Large intestine (tissue), 3 donors: ENCODE measurements at regions not wholly inside any gene's neighbourhood (a gene's known extent, or its start where the extent isn't known, plus 50 kb on each side); places are given as distances from the start of the nearest gene placed in this dataset.
"Not testable (repeated sequence)": the region's sequence is repeated elsewhere in the genome, so short reads cannot be mapped to it uniquely, and the experiment has no call there.

Source experiments
- DNase-seq, 2 donors: peaks; one replicate each; pipeline versions ENCODE4 v3.0.0 to v3.0.0-alpha.2; 2013
- H3K27ac ChIP-seq: one replicate; pipeline ENCODE4 v1.5.1; 2013; ENCODE audit warnings: low read length
- H3K27me3 ChIP-seq: 2 replicates; pipeline ENCODE4 v1.6.1; 2013; ENCODE audit warnings: low read length; ENCODE audit not compliant: control insufficient read depth, insufficient read depth
- H3K36me3 ChIP-seq: 2 replicates; pipeline ENCODE4 v1.6.1; 2013; ENCODE audit warnings: low read length; ENCODE audit not compliant: control insufficient read depth, insufficient read depth
- H3K4me1 ChIP-seq: one replicate; pipeline ENCODE4 v1.6.1; 2013; ENCODE audit warnings: low read length; ENCODE audit not compliant: control insufficient read depth, insufficient read depth
- H3K4me3 ChIP-seq: one replicate; pipeline ENCODE4 v1.5.1; 2013; ENCODE audit warnings: low read length
- H3K9me3 ChIP-seq: one replicate; pipeline ENCODE4 v1.6.1; 2013; ENCODE audit warnings: mild to moderate bottlenecking, low read depth, low read length, moderate library complexity; ENCODE audit not compliant: control insufficient read depth
- WGBS: methylation state at CpG from one replicate; pipeline ENCODE4 v1.1.5; 2013; ENCODE audit warnings: low lambda C conversion rate; ENCODE audit not compliant: insufficient coverage; 5-methylcytosine and 5-hydroxymethylcytosine counted together

GRCh38 chrY:26372480-26372879 is 750.6 kb downstream of the CDY1 start:
- not testable (repeated sequence) for H3K4me1 ChIP-seq, H3K27me3 ChIP-seq, H3K9me3 ChIP-seq, H3K27ac ChIP-seq, H3K36me3 ChIP-seq, DNase-seq, H3K4me3 ChIP-seq
- WGBS: no CpG with 5 or more reads among the region's 1 CpG

GRCh38 chrY:26408671-26409328 is 786.9 kb downstream of the CDY1 start:
- Histone ChIP-seq H3K9me3 (peaks cover 11% of the 10 kb centered on the region), H3K4me1 (no peaks in the 10 kb centered on the region), H3K27ac (no peak overlapping the region), H3K36me3 (no peaks in the 10 kb centered on the region), H3K4me3 (no peak overlapping the region), H3K27me3 (no peaks in the 10 kb centered on the region)
- WGBS: no CpG with 5 or more reads among the region's 39 CpGs
- DNase-seq: peak in 1 of 2 donors; percentile 0

- Histone ChIP-seq H3K9me3 (peaks cover 11% of the 10 kb centered on the region), H3K27me3 (no peaks in the 10 kb centered on the region), H3K4me1 (no peaks in the 10 kb centered on the region), H3K27ac (no peak overlapping the region), H3K36me3 (no peaks in the 10 kb centered on the region), H3K4me3 (no peak overlapping the region)
- WGBS: no CpG with 5 or more reads among the region's 27 CpGs
- DNase-seq: no peak
Observed at GRCh38 chrY:26409329-26409712, 787.4 kb downstream of the CDY1 start.
